ENCODE measurements at regions not wholly inside any gene's neighbourhood (a gene's known extent, or its start where the extent isn't known, plus 50 kb on each side); places are given as distances from the start of the nearest gene placed in this dataset.

DNA sequence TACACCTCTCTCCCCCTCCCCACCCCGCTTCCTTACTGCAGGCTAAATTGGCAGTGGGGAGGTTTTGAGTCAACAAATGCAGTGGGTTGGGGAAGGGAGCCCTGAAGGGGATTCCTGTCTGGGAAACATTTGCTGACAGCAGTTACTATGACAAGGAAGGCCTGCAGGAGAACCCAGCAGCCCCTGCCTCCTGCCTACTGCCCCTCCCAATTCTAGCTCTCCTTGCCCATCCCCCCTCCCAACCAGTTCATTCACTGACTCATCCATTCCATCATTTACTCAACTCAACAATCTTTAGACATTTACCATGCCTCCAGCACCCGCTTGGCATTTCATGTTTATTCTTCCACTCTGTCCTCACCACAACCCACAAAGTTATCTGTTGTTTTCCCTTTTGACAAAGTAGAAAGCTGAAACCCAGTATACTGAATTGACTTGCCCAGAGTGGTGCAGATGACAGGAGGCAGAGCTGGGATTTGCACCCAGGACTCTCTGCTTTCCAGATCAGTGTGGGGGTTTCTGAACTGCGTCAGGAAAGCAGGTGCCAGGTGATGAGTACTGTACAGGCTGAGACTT is 75.0 kb downstream of the MAGEF1 start:
- TF ChIP-seq POLR2A (IDR thresholded peaks at IDR 0.05) = no peak
- TF ChIP-seq, protein P1, sequence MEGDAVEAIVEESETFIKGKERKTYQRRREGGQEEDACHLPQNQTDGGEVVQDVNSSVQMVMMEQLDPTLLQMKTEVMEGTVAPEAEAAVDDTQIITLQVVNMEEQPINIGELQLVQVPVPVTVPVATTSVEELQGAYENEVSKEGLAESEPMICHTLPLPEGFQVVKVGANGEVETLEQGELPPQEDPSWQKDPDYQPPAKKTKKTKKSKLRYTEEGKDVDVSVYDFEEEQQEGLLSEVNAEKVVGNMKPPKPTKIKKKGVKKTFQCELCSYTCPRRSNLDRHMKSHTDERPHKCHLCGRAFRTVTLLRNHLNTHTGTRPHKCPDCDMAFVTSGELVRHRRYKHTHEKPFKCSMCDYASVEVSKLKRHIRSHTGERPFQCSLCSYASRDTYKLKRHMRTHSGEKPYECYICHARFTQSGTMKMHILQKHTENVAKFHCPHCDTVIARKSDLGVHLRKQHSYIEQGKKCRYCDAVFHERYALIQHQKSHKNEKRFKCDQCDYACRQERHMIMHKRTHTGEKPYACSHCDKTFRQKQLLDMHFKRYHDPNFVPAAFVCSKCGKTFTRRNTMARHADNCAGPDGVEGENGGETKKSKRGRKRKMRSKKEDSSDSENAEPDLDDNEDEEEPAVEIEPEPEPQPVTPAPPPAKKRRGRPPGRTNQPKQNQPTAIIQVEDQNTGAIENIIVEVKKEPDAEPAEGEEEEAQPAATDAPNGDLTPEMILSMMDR (IDR thresholded peaks at IDR 0.05) = no peak
- no peak for TF ChIP-seq EP300 (IDR thresholded peaks at IDR 0.05)
